ENCODE measurements at regions not wholly inside any gene's neighbourhood (a gene's known extent, or its start where the extent isn't known, plus 50 kb on each side); places are given as distances from the start of the nearest gene placed in this dataset.
A peak's percentile ranks its signal among the peaks of the same experiment; 100 is the strongest.

GRCh38 chr12:92462049-92462448, 240.7 kb upstream of the PLEKHG7 start (continued):
- no peak for TF ChIP-seq ZNF654 (tag by site-specific recombination; IDR thresholded peaks at IDR 0.05; ENCODE audit: low read depth)
- TF ChIP-seq GLIS1 (tag by site-specific recombination; IDR thresholded peaks at IDR 0.05): no peak
- no peak for TF ChIP-seq KLF1 (tag by site-specific recombination; IDR thresholded peaks at IDR 0.05)
- no peak for TF ChIP-seq ZFP69B (tag by site-specific recombination; IDR thresholded peaks at IDR 0.05)
- TF ChIP-seq ZNF132 (tag by site-specific recombination; IDR thresholded peaks at IDR 0.05; ENCODE audit: borderline replicate concordance): no peak
- TF ChIP-seq SP7 (tag by site-specific recombination; IDR thresholded peaks at IDR 0.05): no peak
- TF ChIP-seq ZNF266 (tag by site-specific recombination; IDR thresholded peaks at IDR 0.05; ENCODE audit: low read depth): no peak
- TF ChIP-seq ZBTB11 (tag by site-specific recombination; conservative IDR thresholded peaks at IDR 0.05; ENCODE audit: low read depth): no peak
- TF ChIP-seq ZSCAN16 (tag by site-specific recombination; IDR thresholded peaks at IDR 0.05): no peak
- no peak for TF ChIP-seq ZNF350 (tag by site-specific recombination; IDR thresholded peaks at IDR 0.05)
- TF ChIP-seq ZNF280C (tag by site-specific recombination; IDR thresholded peaks at IDR 0.05): no peak
- no peak for TF ChIP-seq ZNF10 (tag by site-specific recombination; IDR thresholded peaks at IDR 0.05)

GRCh38 chr12:92459850-92460249, 242.9 kb upstream of the PLEKHG7 start:
- H3K4me1 ChIP-seq (ENCODE audit: control insufficient read depth, insufficient read depth, low read length): no peaks in the 10 kb centered on the region
- POLR2A ChIA-PET: no interaction called here
- no peak overlapping the region for H3K4me3 ChIP-seq (ENCODE audit: low read depth, low read length)
- TF ChIP-seq ZNF645 (tag by site-specific recombination; IDR thresholded peaks at IDR 0.05) (no peak), ZNF623 (tag by site-specific recombination; IDR thresholded peaks at IDR 0.05) (peak; percentile 57)
- no peaks in the 10 kb centered on the region for H3K9me3 ChIP-seq (ENCODE audit: control insufficient read depth, insufficient read depth, low read depth, low read length)
- H3K27ac ChIP-seq (ENCODE audit: extremely low read depth, low read depth, low read length): no peak overlapping the region
- CTCF ChIA-PET: interaction anchor here (0.8 kb wide), 1 partner anchor 111 kb away, joined by 3 read pairs; no protein-coding TSS in a partner anchor
- no peaks in the 10 kb centered on the region for H3K36me3 ChIP-seq (ENCODE audit: control insufficient read depth in 2 of 2, insufficient read depth in 1 of 2, low read length in 2 of 2)

GRCh38 chr12:92458996-92459395, 243.8 kb upstream of the PLEKHG7 start:
- no peaks in the 10 kb centered on the region for H3K36me3 ChIP-seq (ENCODE audit: control insufficient read depth in 2 of 2, insufficient read depth in 1 of 2, low read length in 2 of 2)
- no peaks in the 10 kb centered on the region for H3K4me1 ChIP-seq (ENCODE audit: control insufficient read depth, insufficient read depth, low read length)
- ChIA-PET POLR2A (no interaction called here), CTCF (no interaction called here)
- H3K27ac ChIP-seq (ENCODE audit: extremely low read depth, low read depth, low read length): no peak overlapping the region
- no peak overlapping the region for H3K4me3 ChIP-seq (ENCODE audit: low read depth, low read length)
- H3K9me3 ChIP-seq (ENCODE audit: control insufficient read depth, insufficient read depth, low read depth, low read length): no peaks in the 10 kb centered on the region
- no peak for TF ChIP-seq PRDM2 (tag by site-specific recombination; IDR thresholded peaks at IDR 0.05; ENCODE audit: borderline replicate concordance)
- TF ChIP-seq ZNF426 (tag by site-specific recombination; IDR thresholded peaks at IDR 0.05): peak; percentile 18
